SK-N-SH treated with all-trans-retinoic acid at 6 μM for 48 hours (cell line): ENCODE measurements at regions not wholly inside any gene's neighbourhood (a gene's known extent, or its start where the extent isn't known, plus 50 kb on each side); places are given as distances from the start of the nearest gene placed in this dataset.

Experiments used
- ATAC-seq: fragments of 200-7000 bp; cut with Tn5 transposase; 3 replicates; pipeline ENCODE4 v1.9.1; 2020; ENCODE audit warnings: mild to moderate bottlenecking, moderate library complexity
- ARNTL ChIP-seq: fragments of 450-650 bp; formaldehyde crosslinking; IDR thresholded peaks from 2 replicates; pipeline ENCODE4 v1.5.0; 2020; ENCODE audit warnings: low read depth, mild to moderate bottlenecking, moderate library complexity, borderline replicate concordance
- BACH2 ChIP-seq: fragments of 250-450 bp; sonication (Bioruptor Pico); IDR thresholded peaks from 2 replicates; pipeline ENCODE4 v1.9.0; 2021; ENCODE audit warnings: mild to moderate bottlenecking, borderline replicate concordance
- CSDC2 ChIP-seq: fragments of 250-450 bp; sonication (Bioruptor Pico); IDR thresholded peaks from 2 replicates; pipeline ENCODE4 v1.5.0; 2020; ENCODE audit warnings: mild to moderate bottlenecking, moderate library complexity
- CSRNP3 ChIP-seq: fragments of 250-450 bp; sonication (Bioruptor Pico); IDR thresholded peaks from 2 replicates; pipeline ENCODE4 v1.5.1; 2021; ENCODE audit warnings: mild to moderate bottlenecking, moderate library complexity
- ESRRG ChIP-seq: fragments of 250-450 bp; sonication (Bioruptor Pico); IDR thresholded peaks from 2 replicates; pipeline ENCODE4 v1.6.1; 2021; ENCODE audit warnings: mild to moderate bottlenecking
- GLIS3 ChIP-seq: fragments of 250-450 bp; sonication (Bioruptor Pico); IDR thresholded peaks from 2 replicates; pipeline ENCODE4 v1.5.0; 2020; ENCODE audit warnings: mild to moderate bottlenecking, moderate library complexity
- ISL1 ChIP-seq: fragments of 250-450 bp; sonication (Bioruptor Pico); IDR thresholded peaks from 2 replicates; pipeline ENCODE4 v2.1.2; 2022; ENCODE audit warnings: mild to moderate bottlenecking, moderate library complexity
- OSR1 ChIP-seq: fragments of 250-450 bp; sonication (Bioruptor Pico); IDR thresholded peaks from 2 replicates; pipeline ENCODE4 v1.8.0; 2022; ENCODE audit warnings: moderate library complexity, mild to moderate bottlenecking, inconsistent platforms
- PATZ1 ChIP-seq: fragments of 250-450 bp; sonication (Bioruptor Pico); IDR thresholded peaks from 2 replicates; pipeline ENCODE4 v1.8.0; 2020; ENCODE audit warnings: mild to moderate bottlenecking, moderate library complexity, borderline replicate concordance
- PPARA ChIP-seq: fragments of 250-450 bp; sonication (Bioruptor Pico); IDR thresholded peaks from 2 replicates; pipeline ENCODE4 v1.5.0; 2020; ENCODE audit warnings: mild to moderate bottlenecking, borderline replicate concordance
- RARB ChIP-seq: fragments of 250-450 bp; sonication (Bioruptor Pico); IDR thresholded peaks from 2 replicates; pipeline ENCODE4 v1.8.0; 2021; ENCODE audit warnings: mild to moderate bottlenecking, moderate library complexity
- SNAI2 ChIP-seq: fragments of 250-450 bp; sonication (Bioruptor Pico); IDR thresholded peaks from 2 replicates; pipeline ENCODE4 v1.5.0; 2020; ENCODE audit warnings: mild to moderate bottlenecking, moderate library complexity
- TCF4 ChIP-seq: fragments of 250-450 bp; sonication (Bioruptor Pico); IDR thresholded peaks from 2 replicates; pipeline ENCODE4 v1.8.0; 2021; ENCODE audit warnings: mild to moderate bottlenecking, moderate library complexity, borderline replicate concordance
- TOX ChIP-seq: fragments of 250-450 bp; sonication (Bioruptor Pico); IDR thresholded peaks from 2 replicates; pipeline ENCODE4 v1.8.0; 2021; ENCODE audit warnings: mild to moderate bottlenecking, moderate library complexity, borderline replicate concordance
- TSHZ2 ChIP-seq: fragments of 250-450 bp; sonication (Bioruptor Pico); IDR thresholded peaks from 2 replicates; pipeline ENCODE4 v1.5.0; 2020; ENCODE audit warnings: mild to moderate bottlenecking, moderate library complexity
- ZC3H10 ChIP-seq: fragments of 250-450 bp; sonication (Bioruptor Pico); IDR thresholded peaks from 2 replicates; pipeline ENCODE4 v1.5.1; 2021; ENCODE audit warnings: mild to moderate bottlenecking, moderate library complexity
- ZFP30 ChIP-seq: fragments of 450-650 bp; formaldehyde crosslinking; IDR thresholded peaks from 2 replicates; pipeline ENCODE4 v1.5.0; 2022; ENCODE audit warnings: mild to moderate bottlenecking, moderate library complexity
- ZNF565 ChIP-seq: fragments of 450-650 bp; formaldehyde crosslinking; conservative IDR thresholded peaks from 2 replicates; pipeline ENCODE4 v1.5.0; 2020; ENCODE audit warnings: low read depth, mild to moderate bottlenecking, moderate library complexity
- ZNF70 ChIP-seq: fragments of 450-650 bp; formaldehyde crosslinking; IDR thresholded peaks from 2 replicates; pipeline ENCODE4 v1.5.0; 2020; ENCODE audit warnings: mild to moderate bottlenecking, moderate library complexity
- ZNF8 ChIP-seq: fragments of 450-650 bp; formaldehyde crosslinking; IDR thresholded peaks from 2 replicates; pipeline ENCODE4 v1.5.0; 2020; ENCODE audit warnings: mild to moderate bottlenecking, moderate library complexity
- TF ChIP-seq, protein P1 (sequence below): fragments of 250-450 bp; sonication (Bioruptor Pico); IDR thresholded peaks from 2 replicates; pipeline ENCODE4 v1.8.0; 2021; ENCODE audit warnings: low read depth, mild to moderate bottlenecking, moderate library complexity, borderline replicate concordance
- TF ChIP-seq, protein P2 (sequence below): fragments of 250-450 bp; sonication (Bioruptor Pico); IDR thresholded peaks from 2 replicates; pipeline ENCODE4 v1.5.1; 2020; ENCODE audit warnings: low read depth, mild to moderate bottlenecking, moderate library complexity

DNA sequence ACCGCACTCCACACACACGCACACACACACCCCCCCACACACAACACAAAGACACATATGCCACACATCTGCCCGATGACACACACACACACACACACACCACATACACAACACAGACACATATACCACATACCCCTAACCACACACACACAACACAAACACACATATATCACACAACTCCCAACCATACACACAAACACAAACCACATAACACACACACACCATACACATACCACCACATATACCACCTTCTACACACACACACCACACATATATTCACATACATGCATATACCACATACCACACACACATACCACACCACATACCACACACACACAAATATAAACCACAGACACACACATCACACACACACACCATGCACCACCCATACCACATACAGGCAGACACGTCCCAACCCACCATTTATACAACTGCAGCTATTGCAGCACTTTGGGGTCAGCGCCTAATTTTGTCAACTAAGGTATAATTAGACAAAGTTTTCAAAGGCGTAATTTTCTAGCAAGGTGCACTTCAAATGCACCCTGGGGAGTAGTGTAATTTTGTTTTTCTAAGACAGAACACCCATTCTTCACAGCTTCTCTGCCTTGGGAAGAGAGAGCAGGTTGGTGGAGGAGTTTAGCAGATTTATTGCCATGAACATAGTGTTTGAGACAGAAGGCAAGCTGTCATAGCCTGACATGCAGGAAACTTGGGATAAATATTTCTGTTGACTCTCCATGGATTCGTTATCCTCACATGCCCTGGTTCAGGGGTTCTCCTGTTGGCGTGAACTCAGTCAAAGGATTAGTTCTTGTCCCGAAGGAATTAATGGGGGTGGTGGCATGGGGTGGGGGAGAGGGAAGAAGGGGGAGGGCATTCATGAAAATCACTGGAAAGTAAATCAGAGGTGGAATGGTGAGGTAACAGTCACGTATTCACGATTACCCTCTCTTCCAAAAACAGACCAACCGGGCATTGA is 416.1 kb downstream of the LPIN1 start:
- TF ChIP-seq CSDC2 (CRISPR knock-in tag) = no peak
- TF ChIP-seq GLIS3 (CRISPR knock-in tag) = no peak
- no peak for TF ChIP-seq ZNF565 (CRISPR knock-in tag)
- TF ChIP-seq ESRRG (CRISPR knock-in tag) = no peak
- no peak for TF ChIP-seq ZNF8 (CRISPR knock-in tag)
- TF ChIP-seq ZC3H10 (CRISPR knock-in tag) = no peak
- TF ChIP-seq ZNF70 = no peak
- TF ChIP-seq OSR1 = no peak
- no peak for TF ChIP-seq TCF4 (CRISPR knock-in tag)
- no peak for TF ChIP-seq ISL1 (CRISPR knock-in tag)
- TF ChIP-seq RARB (CRISPR knock-in tag) = no peak
- no peak for TF ChIP-seq SNAI2
- no peak for TF ChIP-seq CSRNP3 (CRISPR knock-in tag)
- no peak for TF ChIP-seq BACH2 (CRISPR knock-in tag)
- TF ChIP-seq ZFP30 = no peak
- TF ChIP-seq ARNTL (CRISPR knock-in tag) = no peak
- ATAC-seq = no peak

- ATAC-seq = no peak
- TF ChIP-seq TOX (CRISPR knock-in tag) (no peak), PATZ1 (CRISPR knock-in tag) (no peak), ZFP30 (no peak)
Observed at GRCh38 chr2:12163866-12164265, 417.4 kb downstream of the LPIN1 start.

- ATAC-seq = no peak
- TF ChIP-seq ZNF565 (CRISPR knock-in tag) (no peak), PPARA (CRISPR knock-in tag) (no peak), CSDC2 (CRISPR knock-in tag) (no peak), ISL1 (CRISPR knock-in tag) (no peak), TCF4 (CRISPR knock-in tag) (no peak), CSRNP3 (CRISPR knock-in tag) (no peak), SNAI2 (no peak), ESRRG (CRISPR knock-in tag) (no peak), TOX (CRISPR knock-in tag) (no peak), TSHZ2 (no peak), BACH2 (CRISPR knock-in tag) (no peak), OSR1 (no peak), GLIS3 (CRISPR knock-in tag) (no peak)
- TF ChIP-seq, protein P1, sequence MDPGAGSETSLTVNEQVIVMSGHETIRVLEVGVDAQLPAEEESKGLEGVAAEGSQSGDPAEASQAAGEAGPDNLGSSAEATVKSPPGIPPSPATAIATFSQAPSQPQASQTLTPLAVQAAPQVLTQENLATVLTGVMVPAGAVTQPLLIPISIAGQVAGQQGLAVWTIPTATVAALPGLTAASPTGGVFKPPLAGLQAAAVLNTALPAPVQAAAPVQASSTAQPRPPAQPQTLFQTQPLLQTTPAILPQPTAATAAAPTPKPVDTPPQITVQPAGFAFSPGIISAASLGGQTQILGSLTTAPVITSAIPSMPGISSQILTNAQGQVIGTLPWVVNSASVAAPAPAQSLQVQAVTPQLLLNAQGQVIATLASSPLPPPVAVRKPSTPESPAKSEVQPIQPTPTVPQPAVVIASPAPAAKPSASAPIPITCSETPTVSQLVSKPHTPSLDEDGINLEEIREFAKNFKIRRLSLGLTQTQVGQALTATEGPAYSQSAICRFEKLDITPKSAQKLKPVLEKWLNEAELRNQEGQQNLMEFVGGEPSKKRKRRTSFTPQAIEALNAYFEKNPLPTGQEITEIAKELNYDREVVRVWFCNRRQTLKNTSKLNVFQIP = no peak
- TF ChIP-seq, protein P2, sequence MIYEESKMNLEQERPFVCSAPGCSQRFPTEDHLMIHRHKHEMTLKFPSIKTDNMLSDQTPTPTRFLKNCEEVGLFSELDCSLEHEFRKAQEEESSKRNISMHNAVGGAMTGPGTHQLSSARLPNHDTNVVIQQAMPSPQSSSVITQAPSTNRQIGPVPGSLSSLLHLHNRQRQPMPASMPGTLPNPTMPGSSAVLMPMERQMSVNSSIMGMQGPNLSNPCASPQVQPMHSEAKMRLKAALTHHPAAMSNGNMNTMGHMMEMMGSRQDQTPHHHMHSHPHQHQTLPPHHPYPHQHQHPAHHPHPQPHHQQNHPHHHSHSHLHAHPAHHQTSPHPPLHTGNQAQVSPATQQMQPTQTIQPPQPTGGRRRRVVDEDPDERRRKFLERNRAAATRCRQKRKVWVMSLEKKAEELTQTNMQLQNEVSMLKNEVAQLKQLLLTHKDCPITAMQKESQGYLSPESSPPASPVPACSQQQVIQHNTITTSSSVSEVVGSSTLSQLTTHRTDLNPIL (CRISPR knock-in tag) = no peak
Observed at GRCh38 chr2:12164689-12165088, 418.3 kb downstream of the LPIN1 start.
